ENCODE measurements at regions not wholly inside any gene's neighbourhood (a gene's known extent, or its start where the extent isn't known, plus 50 kb on each side); places are given as distances from the start of the nearest gene placed in this dataset.

DNA sequence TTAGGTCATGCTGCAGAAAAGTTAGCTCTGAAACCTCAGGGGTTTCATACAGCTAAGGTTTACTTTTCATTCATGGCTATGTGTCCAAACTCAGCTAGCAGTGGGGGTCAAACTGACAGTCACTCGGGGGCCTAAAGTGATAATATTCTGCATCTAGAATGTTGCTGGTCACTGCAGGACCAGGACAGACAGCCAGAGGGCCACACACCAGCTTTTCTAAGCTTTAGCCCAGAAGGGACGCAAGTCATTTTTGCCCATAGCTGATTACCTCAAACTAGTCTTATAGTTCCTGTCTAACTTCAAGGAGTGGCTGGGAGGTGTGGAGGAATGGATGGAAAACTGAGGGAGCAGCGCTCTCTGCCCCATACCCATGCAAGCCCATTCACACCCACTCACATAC lies 163.0 kb upstream of the NLRP1 start:
- Histone ChIP-seq H2BK20ac (ENCODE audit: low read depth, low read length) (no peak overlapping the region), H3K27ac (ENCODE audit: insufficient read depth, low read length) (no peak overlapping the region), H3K56ac (ENCODE audit: extremely low read depth, insufficient read depth, low read length) (no peak overlapping the region), H4K5ac (ENCODE audit: low read depth, low read length) (no peak overlapping the region), H3K14ac (replicated peaks; ENCODE audit: low read depth, low read length) (no peak overlapping the region), H3K23ac (ENCODE audit: low read depth, low read length) (no peak overlapping the region), H4K8ac (ENCODE audit: low read depth in 2 of 2, low read length in 2 of 2) (no peak overlapping the region), H2AK9ac (replicated peaks; ENCODE audit: low read depth, low read length, poor library complexity) (no peak overlapping the region), H2BK15ac (ENCODE audit: low read depth, low read length) (no peak overlapping the region), H2BK5ac (ENCODE audit: low read depth, low read length, poor library complexity, severe bottlenecking) (no peak overlapping the region), H3K18ac (ENCODE audit: low read depth, low read length) (no peak overlapping the region), H3K4me3 (ENCODE audit: insufficient read depth, low read depth, low read length) (no peak overlapping the region), H3K9me1 (ENCODE audit: insufficient read depth, low read length) (no peaks in the 10 kb centered on the region), H2AFZ (replicated peaks; ENCODE audit: low read length, poor library complexity) (no peak overlapping the region), H3K9ac (ENCODE audit: low read depth, low read length) (no peak overlapping the region), H4K91ac (ENCODE audit: insufficient read depth, low read depth, low read length) (no peak overlapping the region), H3K79me1 (ENCODE audit: low read depth in 1 of 2, low read length in 2 of 2) (no peaks in the 10 kb centered on the region), H3K9me3 (ENCODE audit: control insufficient read depth, insufficient read depth, low read length) (no peaks in the 10 kb centered on the region), H2BK120ac (ENCODE audit: low read depth, low read length) (no peak overlapping the region), H3K4me1 (ENCODE audit: control insufficient read depth, insufficient read depth, low read length) (no peaks in the 10 kb centered on the region), H3K4ac (ENCODE audit: low read depth, low read length) (no peak overlapping the region), H3K4me2 (ENCODE audit: low read depth, low read length) (no peak overlapping the region), H2AK5ac (ENCODE audit: low read depth, low read length) (no peak overlapping the region), H3K36me3 (ENCODE audit: control insufficient read depth, insufficient read depth, low read length) (no peaks in the 10 kb centered on the region), H3K27me3 (ENCODE audit: control insufficient read depth, insufficient read depth, low read length) (no peaks in the 10 kb centered on the region; the same call in 1 of the 2 replicates), H4K20me1 (ENCODE audit: insufficient read depth, low read length) (no peaks in the 10 kb centered on the region)
- CTCF ChIA-PET, result no interaction called here
- ATAC-seq (ENCODE audit: low read depth) (no peak), DNase-seq (no peak)
- TF ChIP-seq MXI1 (IDR thresholded peaks at IDR 0.05; ENCODE audit: borderline replicate concordance, low read depth, low read length), result no peak
- TF ChIP-seq SMC3 (IDR thresholded peaks at IDR 0.05; ENCODE audit: low read depth, low read length), result 0 out of 2 replicates have a peak, but pooled peaks have one; percentile 2
- BruUV-seq (replicated peaks), result no TSS peak
- dilution Hi-C loops (cut with HindIII; ENCODE audit: low sequenced_read_pairs, unreplicated experiment) (no loop called here), intact Hi-C loops (cut with micrococcal nuclease) (no loop called here), in situ Hi-C loops (cut with MboI; ENCODE audit: low sequenced_read_pairs) (no loop called here)
- POLR2A ChIA-PET (ENCODE audit: unreplicated experiment), result no interaction called here
- WGBS, 2 experiments (ENCODE audit: extremely low coverage in 2 of 2, insufficient read length in 1 of 2), result no CpG with 5 or more reads among the region's 3 CpGs
